Esophagus squamous epithelium (tissue), 5 donors: ENCODE measurements at regions not wholly inside any gene's neighbourhood (a gene's known extent, or its start where the extent isn't known, plus 50 kb on each side); places are given as distances from the start of the nearest gene placed in this dataset.
"Not testable (repeated sequence)": the region's sequence is repeated elsewhere in the genome, so short reads cannot be mapped to it uniquely, and the experiment has no call there.

ENCODE experiments used
- DNase-seq: peaks from one replicate; lab custom pipeline; 2025; lab: John Stamatoyannopoulos, UW
- H3K27ac ChIP-seq, 4 donors: fragments of 200-600 bp; sonication (generic); one replicate each; pipeline ENCODE4 v1.5.1; 2016 to 2019; ENCODE audit warnings: mild to moderate bottlenecking in 1 of 4
- H3K27me3 ChIP-seq, 4 donors: fragments of 200-600 bp; sonication (generic); 1 replicate in 3 of 4; 2 replicates in 1 of 4; pipeline versions ENCODE4 v1.5.1 to v1.6.0; 2017 to 2021; ENCODE audit warnings: antibody characterized with exemption in 1 of 4
- H3K36me3 ChIP-seq, 3 donors: fragments of 200-600 bp; sonication (generic); one replicate each; pipeline ENCODE4 v1.5.1; 2016 to 2019
- H3K4me1 ChIP-seq, 3 donors: fragments of 200-600 bp; sonication (generic); one replicate each; pipeline ENCODE4 v1.5.1; 2017 to 2019
- H3K4me3 ChIP-seq, 4 donors: fragments of 200-600 bp; sonication (generic); 1 replicate in 3 of 4; 2 replicates in 1 of 4; pipeline ENCODE4 v1.5.1; 2016 to 2019; ENCODE audit warnings: mild to moderate bottlenecking in 2 of 4, moderate library complexity in 1 of 4
- H3K9me3 ChIP-seq, 3 donors: fragments of 200-600 bp; sonication (generic); one replicate each; pipeline ENCODE4 v1.5.1; 2016 to 2019
- CTCF ChIP-seq, 6 experiments: fragments of 450-650 bp in 4 of 6; fragments of 200-600 bp in 2 of 6; sonication (generic) in 2 of 6; IDR thresholded peaks; one replicate each; pipeline ENCODE4 v1.5.1; 2016 to 2019; ENCODE audit warnings: antibody characterized with exemption in 6 of 6, mild to moderate bottlenecking in 4 of 6, moderate library complexity in 4 of 6
- POLR2A ChIP-seq, 4 donors: fragments of 450-650 bp; IDR thresholded peaks; one replicate each; pipeline ENCODE4 v1.6.1; 2017; ENCODE audit warnings: antibody characterized with exemption in 4 of 4, mild to moderate bottlenecking in 4 of 4, moderate library complexity in 3 of 4
- WGBS, 2 donors: methylation state at CpG; one replicate each; pipeline ENCODE4 v1.1.5; 2018; 5-methylcytosine and 5-hydroxymethylcytosine counted together
- intact Hi-C: fragments of 100-400 bp; cut with DNase I; formaldehyde crosslinking; loops from one replicate; pipeline ENCODE4 v1.15.0; 2022
- donor health status: DM: yes; HTN: yes; CAD: no.

DNA sequence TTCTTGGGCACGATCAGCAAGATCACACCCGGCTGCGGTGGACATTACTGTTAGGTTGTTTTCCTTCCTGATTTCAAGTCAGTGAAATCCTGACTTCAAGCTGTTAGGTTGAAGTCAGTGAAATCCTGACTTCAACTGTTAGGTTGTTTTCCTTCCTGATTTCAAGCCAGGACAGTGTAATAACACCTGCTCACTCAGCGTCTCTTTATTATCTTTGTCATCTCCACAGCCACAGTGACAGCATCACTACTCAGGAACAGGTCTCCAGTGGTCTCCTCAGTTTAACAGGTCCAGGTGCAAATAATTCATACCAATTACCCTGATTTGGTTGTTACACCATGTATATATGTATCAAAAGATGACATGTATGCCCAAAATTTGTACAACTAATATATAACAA, 208.1 kb upstream of the REG3G start:
- H3K4me3 ChIP-seq, result no peak overlapping the region
- WGBS, 2 donors, result 61 to 78% methylated on average over 4 of the region's 4 CpGs
- H3K27ac ChIP-seq, result no peak overlapping the region
- no peaks in the 10 kb centered on the region for H3K36me3 ChIP-seq
- no peak for TF ChIP-seq POLR2A (IDR thresholded peaks at IDR 0.05)
- no peak for TF ChIP-seq CTCF (IDR thresholded peaks at IDR 0.05)
- no peaks in the 10 kb centered on the region for H3K27me3 ChIP-seq
- no peak for DNase-seq
- intact Hi-C loops, result no loop called here
- no peaks in the 10 kb centered on the region for H3K9me3 ChIP-seq
- no peaks in the 10 kb centered on the region for H3K4me1 ChIP-seq

DNA sequence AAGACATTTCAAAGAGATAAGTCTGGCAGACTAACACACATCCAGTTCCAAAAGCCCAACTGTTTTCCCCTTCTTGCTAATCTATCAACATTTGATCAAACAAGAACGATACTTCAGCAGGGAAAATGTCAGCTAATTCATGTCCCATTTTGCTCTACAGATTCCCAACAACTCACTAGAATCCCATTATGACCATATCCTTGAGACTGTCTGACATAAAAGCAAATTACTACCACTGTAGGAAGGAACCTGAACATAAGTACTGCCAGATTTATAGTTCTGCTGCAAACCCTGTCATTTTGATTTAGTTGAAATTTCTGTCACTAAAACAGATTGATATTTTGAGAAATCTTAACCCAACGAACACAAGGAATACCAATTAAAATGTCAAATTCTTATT, 193.0 kb upstream of the REG3G start:
- DNase-seq, result no peak
- no peaks in the 10 kb centered on the region for H3K4me1 ChIP-seq
- H3K9me3 ChIP-seq, result no peaks in the 10 kb centered on the region
- TF ChIP-seq POLR2A (IDR thresholded peaks at IDR 0.05) (no peak), CTCF (IDR thresholded peaks at IDR 0.05) (no peak)
- no peak overlapping the region for H3K4me3 ChIP-seq
- no peaks in the 10 kb centered on the region for H3K36me3 ChIP-seq
- no peak overlapping the region for H3K27ac ChIP-seq
- no peaks in the 10 kb centered on the region for H3K27me3 ChIP-seq
- WGBS, 2 donors, result 36 to 47% methylated on average over 2 of the region's 2 CpGs
- intact Hi-C loops, result no loop called here

DNA sequence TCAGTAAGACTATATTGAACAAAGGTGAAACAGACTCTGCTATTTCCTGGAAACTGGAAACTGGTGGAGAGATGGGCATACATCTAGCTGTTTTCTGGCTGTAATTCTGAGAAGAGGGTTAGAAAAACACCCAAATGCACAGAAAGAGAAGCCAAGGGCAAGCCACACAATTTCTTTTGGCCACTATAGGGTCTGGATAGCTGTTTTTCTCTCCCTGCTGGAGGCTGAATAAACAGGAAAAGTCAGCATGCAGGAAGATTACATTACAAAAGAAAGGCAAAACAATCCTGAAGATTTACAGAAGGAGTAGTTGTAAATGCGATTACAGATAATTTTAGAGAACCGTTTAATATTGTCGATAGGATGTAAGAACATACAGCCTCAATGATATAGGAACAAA, 186.2 kb upstream of the REG3G start:
- Histone ChIP-seq H3K36me3 (no peaks in the 10 kb centered on the region), H3K9me3 (no peaks in the 10 kb centered on the region), H3K27me3 (no peaks in the 10 kb centered on the region), H3K4me1 (no peaks in the 10 kb centered on the region), H3K27ac (no peak overlapping the region), H3K4me3 (no peak overlapping the region)
- 20 to 30% methylated on average over 3 of the region's 3 CpGs for WGBS, 2 donors
- no peak for DNase-seq
- intact Hi-C loops, result no loop called here
- TF ChIP-seq CTCF (IDR thresholded peaks at IDR 0.05) (no peak), POLR2A (IDR thresholded peaks at IDR 0.05) (no peak)

DNA sequence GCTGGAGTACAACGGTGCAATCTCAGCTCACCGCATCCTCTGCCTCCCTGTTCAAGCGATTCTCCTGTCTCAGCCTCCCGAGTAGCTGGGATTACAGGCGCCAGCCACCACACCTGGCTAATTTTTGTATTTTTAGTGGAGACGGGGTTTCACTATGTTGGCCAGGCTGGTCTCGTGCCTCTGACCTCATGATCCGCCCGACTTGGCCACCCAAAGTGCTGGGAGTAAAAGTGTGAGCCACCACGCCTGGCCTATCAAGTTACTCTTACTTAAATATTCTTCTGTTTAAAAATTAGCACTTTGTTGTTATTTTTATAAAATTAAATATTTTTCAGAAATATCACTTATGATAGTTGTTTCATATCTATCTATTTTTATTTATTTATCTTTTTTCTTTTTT, 185.2 kb upstream of the REG3G start:
- H3K9me3 ChIP-seq, H3K36me3 ChIP-seq, H3K27me3 ChIP-seq, H3K27ac ChIP-seq, DNase-seq, H3K4me3 ChIP-seq, intact Hi-C loops, H3K4me1 ChIP-seq: not testable (repeated sequence)
- WGBS, 2 donors, result 84 to 86% methylated on average over 10 of the region's 10 CpGs

GRCh38 chr2:78845664-78846185, 179.8 kb upstream of the REG3G start:
- Histone ChIP-seq H3K9me3 (no peaks in the 10 kb centered on the region), H3K36me3 (no peaks in the 10 kb centered on the region), H3K4me1 (no peaks in the 10 kb centered on the region), H3K4me3 (no peak overlapping the region), H3K27me3 (no peaks in the 10 kb centered on the region), H3K27ac (no peak overlapping the region)
- 36 to 40% methylated on average over 4 of the region's 4 CpGs for WGBS, 2 donors
- TF ChIP-seq POLR2A (IDR thresholded peaks at IDR 0.05), result no peak
- no peak for TF ChIP-seq CTCF (IDR thresholded peaks at IDR 0.05)
- intact Hi-C loops, result no loop called here
- DNase-seq, result no peak

- peak in 1 of 6 experiments; percentile 19 for TF ChIP-seq CTCF (IDR thresholded peaks at IDR 0.05)
- no peak for TF ChIP-seq POLR2A (IDR thresholded peaks at IDR 0.05)
- DNase-seq, result no peak
- Histone ChIP-seq H3K9me3 (peaks cover 0 to 5% (median 0%) of the 10 kb centered on the region in 3 donors), H3K4me1 (no peaks in the 10 kb centered on the region), H3K27ac (no peak overlapping the region), H3K4me3 (no peak overlapping the region), H3K36me3 (no peaks in the 10 kb centered on the region), H3K27me3 (no peaks in the 10 kb centered on the region)
- whole genome bisulfite sequencing, 2 donors, result 61 to 63% methylated on average over 6 of the region's 6 CpGs
- intact Hi-C loops, result no loop called here
These were observed 164.0 kb upstream of the REG3G start for GRCh38 chr2:78861546-78861945.
